B cell (primary cell): ENCODE measurements at regions not wholly inside any gene's neighbourhood (a gene's known extent, or its start where the extent isn't known, plus 50 kb on each side); places are given as distances from the start of the nearest gene placed in this dataset.

Experiments
- EZH2 ChIP-seq: IDR thresholded peaks from 2 replicates; pipeline ENCODE4 v1.6.1; 2012; ENCODE audit warnings: borderline replicate concordance, low read depth, mild to moderate bottlenecking, moderate library complexity, low read length; ENCODE audit not compliant: insufficient read depth, poor library complexity, severe bottlenecking
- TF ChIP-seq, protein P1 (sequence below): fragments of 200-600 bp; IDR thresholded peaks from one replicate; pipeline ENCODE4 v1.8.0; 2022; ENCODE audit warnings: antibody characterized with exemption, mild to moderate bottlenecking

DNA sequence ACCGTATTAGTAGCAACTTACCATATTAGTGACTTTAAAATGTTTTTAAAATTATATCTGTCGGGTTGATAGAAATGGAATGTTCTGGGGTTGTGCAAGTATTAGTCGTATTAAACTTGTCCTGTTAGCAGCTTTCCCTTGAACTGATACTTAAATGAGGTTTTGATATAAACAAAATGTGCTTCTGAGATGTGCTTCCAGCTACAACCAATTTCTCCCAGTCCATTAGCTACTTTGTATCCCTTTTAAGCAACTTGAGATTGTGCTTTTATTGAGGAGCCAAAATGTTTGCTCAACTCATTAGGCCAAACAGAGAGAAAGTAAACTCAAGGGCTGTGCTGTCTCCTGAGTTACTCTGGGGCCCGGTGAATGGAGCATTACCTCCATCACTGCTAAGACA lies 255.0 kb upstream of the RBFOX1 start:
- TF ChIP-seq, protein P1, sequence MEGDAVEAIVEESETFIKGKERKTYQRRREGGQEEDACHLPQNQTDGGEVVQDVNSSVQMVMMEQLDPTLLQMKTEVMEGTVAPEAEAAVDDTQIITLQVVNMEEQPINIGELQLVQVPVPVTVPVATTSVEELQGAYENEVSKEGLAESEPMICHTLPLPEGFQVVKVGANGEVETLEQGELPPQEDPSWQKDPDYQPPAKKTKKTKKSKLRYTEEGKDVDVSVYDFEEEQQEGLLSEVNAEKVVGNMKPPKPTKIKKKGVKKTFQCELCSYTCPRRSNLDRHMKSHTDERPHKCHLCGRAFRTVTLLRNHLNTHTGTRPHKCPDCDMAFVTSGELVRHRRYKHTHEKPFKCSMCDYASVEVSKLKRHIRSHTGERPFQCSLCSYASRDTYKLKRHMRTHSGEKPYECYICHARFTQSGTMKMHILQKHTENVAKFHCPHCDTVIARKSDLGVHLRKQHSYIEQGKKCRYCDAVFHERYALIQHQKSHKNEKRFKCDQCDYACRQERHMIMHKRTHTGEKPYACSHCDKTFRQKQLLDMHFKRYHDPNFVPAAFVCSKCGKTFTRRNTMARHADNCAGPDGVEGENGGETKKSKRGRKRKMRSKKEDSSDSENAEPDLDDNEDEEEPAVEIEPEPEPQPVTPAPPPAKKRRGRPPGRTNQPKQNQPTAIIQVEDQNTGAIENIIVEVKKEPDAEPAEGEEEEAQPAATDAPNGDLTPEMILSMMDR = no peak
- TF ChIP-seq EZH2 = no peak
